Psoas muscle (tissue), 7 donors: ENCODE measurements at regions not wholly inside any gene's neighbourhood (a gene's known extent, or its start where the extent isn't known, plus 50 kb on each side); places are given as distances from the start of the nearest gene placed in this dataset.

Experiments
- ATAC-seq, 4 donors: fragments of 200-7000 bp; cut with Tn5 transposase; one replicate each; pipeline ENCODE4 v1.9.1; 2020; ENCODE audit warnings: moderate library complexity in 3 of 4, mild to moderate bottlenecking in 2 of 4
- DNase-seq, 2 donors: peaks; one replicate each; pipeline ENCODE4 v3.0.0-alpha.2; 2020
- H3K27ac ChIP-seq: fragments of 200-600 bp; one replicate; pipeline ENCODE4 v1.8.0; 2022
- H3K27me3 ChIP-seq, 3 donors: fragments of 200-600 bp in 1 of 3; one replicate each; pipeline versions ENCODE4 v1.6.1 to v1.8.0; 2013 to 2022; ENCODE audit warnings: low read length in 2 of 3, mild to moderate bottlenecking in 2 of 3, moderate library complexity in 1 of 3; ENCODE audit not compliant: insufficient read depth in 3 of 3
- H3K36me3 ChIP-seq, 2 donors: fragments of 200-600 bp in 1 of 2; one replicate each; pipeline versions ENCODE4 v1.6.1 to v1.8.0; 2013 to 2022; ENCODE audit warnings: low read depth in 1 of 2, mild to moderate bottlenecking in 1 of 2, moderate library complexity in 1 of 2; ENCODE audit not compliant: insufficient read depth in 1 of 2
- H3K4me1 ChIP-seq: fragments of 200-600 bp; one replicate; pipeline ENCODE4 v1.8.0; 2022
- H3K4me3 ChIP-seq: fragments of 200-600 bp; one replicate; pipeline ENCODE4 v1.8.0; 2022; ENCODE audit warnings: mild to moderate bottlenecking
- H3K9me3 ChIP-seq: fragments of 200-600 bp; one replicate; pipeline ENCODE4 v1.8.0; 2022
- WGBS, 3 donors: extraction: QIAGEN DNeasy Blood & Tissue Kit; methylation state at CpG; one replicate each; pipeline versions ENCODE4 v1.1.6 to v1.1.7; 2013; 5-methylcytosine and 5-hydroxymethylcytosine counted together
- intact Hi-C, 2 donors: fragments of 100-400 bp; cut with DNase I; formaldehyde crosslinking; loops; one replicate each; pipeline versions ENCODE4 v1.11.0 to v1.14.2; 2022
- TF ChIP-seq, protein P1 (sequence below): fragments of 200-600 bp; IDR thresholded peaks from one replicate; pipeline ENCODE4 v1.8.0; 2022; ENCODE audit warnings: antibody characterized with exemption
- donor health status: healthy with polysubstance abuse.
- donor health status: DM: no; HTN: no; CAD: no; lungs with moderate emphysema.
- donor health status: Bipolar disorder and iron deficiency.
- donor health status: healthy.
- donor health status: DM: yes; HTN: yes; CAD: no.
- donor health status: DM: no; HTN: no; CAD: no.
- donor health status: DM: yes; HTN: yes; CAD: no.

GRCh38 chr10:130378556-130379400, 242.6 kb downstream of the GLRX3 start:
- H3K4me1 ChIP-seq = no peaks in the 10 kb centered on the region
- no peak overlapping the region for H3K27ac ChIP-seq
- intact Hi-C loops = no loop called here
- ATAC-seq (no peak), DNase-seq (no peak)
- H3K4me3 ChIP-seq = no peak overlapping the region
- peaks cover 0 to 8% (median 6%) of the 10 kb centered on the region in 3 donors for H3K27me3 ChIP-seq
- H3K36me3 ChIP-seq = no peaks in the 10 kb centered on the region
- TF ChIP-seq, protein P1, sequence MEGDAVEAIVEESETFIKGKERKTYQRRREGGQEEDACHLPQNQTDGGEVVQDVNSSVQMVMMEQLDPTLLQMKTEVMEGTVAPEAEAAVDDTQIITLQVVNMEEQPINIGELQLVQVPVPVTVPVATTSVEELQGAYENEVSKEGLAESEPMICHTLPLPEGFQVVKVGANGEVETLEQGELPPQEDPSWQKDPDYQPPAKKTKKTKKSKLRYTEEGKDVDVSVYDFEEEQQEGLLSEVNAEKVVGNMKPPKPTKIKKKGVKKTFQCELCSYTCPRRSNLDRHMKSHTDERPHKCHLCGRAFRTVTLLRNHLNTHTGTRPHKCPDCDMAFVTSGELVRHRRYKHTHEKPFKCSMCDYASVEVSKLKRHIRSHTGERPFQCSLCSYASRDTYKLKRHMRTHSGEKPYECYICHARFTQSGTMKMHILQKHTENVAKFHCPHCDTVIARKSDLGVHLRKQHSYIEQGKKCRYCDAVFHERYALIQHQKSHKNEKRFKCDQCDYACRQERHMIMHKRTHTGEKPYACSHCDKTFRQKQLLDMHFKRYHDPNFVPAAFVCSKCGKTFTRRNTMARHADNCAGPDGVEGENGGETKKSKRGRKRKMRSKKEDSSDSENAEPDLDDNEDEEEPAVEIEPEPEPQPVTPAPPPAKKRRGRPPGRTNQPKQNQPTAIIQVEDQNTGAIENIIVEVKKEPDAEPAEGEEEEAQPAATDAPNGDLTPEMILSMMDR = no peak
- H3K9me3 ChIP-seq = peaks cover 3% of the 10 kb centered on the region
- 38 to 50% (median 42%) methylated on average over 15 of the region's 15 CpGs for WGBS, 3 donors

DNA sequence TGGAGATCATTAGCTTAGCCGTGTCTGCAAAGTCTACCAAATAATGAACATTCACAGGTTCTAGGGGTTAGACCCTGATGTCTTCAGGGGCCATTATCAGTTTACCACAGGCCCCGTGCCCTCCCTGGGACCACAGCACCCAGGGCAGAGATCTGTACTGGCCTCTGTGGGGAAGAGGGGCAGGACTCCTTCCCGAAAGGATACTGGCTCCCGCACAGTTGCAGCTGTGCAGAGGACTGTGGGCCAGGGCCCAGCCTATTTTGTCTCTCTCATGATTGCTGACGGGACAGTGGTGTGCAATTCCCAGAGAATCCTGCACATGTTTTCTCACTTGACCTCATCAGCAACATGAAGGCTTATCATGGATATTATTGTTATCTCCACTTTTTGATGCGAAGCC, 243.9 kb downstream of the GLRX3 start:
- DNase-seq (no peak), ATAC-seq (no peak)
- Histone ChIP-seq H3K4me1 (no peaks in the 10 kb centered on the region), H3K27ac (no peak overlapping the region), H3K9me3 (peaks cover 3% of the 10 kb centered on the region), H3K4me3 (no peak overlapping the region), H3K36me3 (no peaks in the 10 kb centered on the region), H3K27me3 (peaks cover 0 to 8% (median 6%) of the 10 kb centered on the region in 3 donors)
- intact Hi-C loops = no loop called here
- TF ChIP-seq, protein P1 = no peak
- WGBS, 3 donors = 35 to 60% (median 40%) methylated on average over 6 of the region's 6 CpGs

GRCh38 chr10:130382031-130382430, 245.8 kb downstream of the GLRX3 start:
- Histone ChIP-seq H3K9me3 (no peaks in the 10 kb centered on the region), H3K36me3 (no peaks in the 10 kb centered on the region), H3K27ac (no peak overlapping the region), H3K4me3 (no peak overlapping the region), H3K4me1 (no peaks in the 10 kb centered on the region), H3K27me3 (peaks cover 0 to 8% (median 6%) of the 10 kb centered on the region in 3 donors)
- no peak for DNase-seq
- ATAC-seq = no peak
- intact Hi-C loops = no loop called here
- TF ChIP-seq, protein P1 = no peak
- WGBS, 3 donors = 82 to 90% (median 89%) methylated on average over 7 of the region's 7 CpGs

DNA sequence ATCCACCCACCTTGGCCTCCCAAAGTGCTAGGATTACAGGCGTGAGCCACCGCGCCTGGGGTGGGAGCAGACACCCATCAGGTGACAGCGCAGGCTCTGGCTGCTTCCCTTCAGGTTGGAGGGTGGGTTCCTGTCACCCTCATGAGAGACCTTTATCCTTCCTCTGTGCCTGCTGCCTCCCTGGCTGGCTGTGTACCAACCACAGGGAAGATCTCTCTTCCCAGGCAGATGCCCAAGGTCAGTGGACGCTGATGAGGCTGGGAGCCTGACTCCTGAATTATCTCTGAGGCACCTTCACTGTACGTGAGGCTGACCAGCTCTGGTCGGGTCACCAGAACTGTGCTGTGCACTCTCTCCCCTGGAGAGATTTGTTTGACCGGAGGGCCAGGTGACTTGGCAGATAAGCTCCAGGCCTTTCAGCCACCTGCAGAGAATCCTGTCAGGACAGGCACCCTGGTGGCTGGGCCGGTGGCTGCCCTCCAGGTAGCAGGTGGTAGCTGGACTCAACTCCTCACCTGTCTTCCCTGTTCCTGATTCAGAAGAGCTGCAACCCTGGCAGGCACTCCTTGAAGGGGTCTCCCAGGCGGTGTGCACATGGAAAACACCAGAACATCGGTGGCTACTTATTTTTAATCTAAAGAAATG, 251.9 kb downstream of the GLRX3 start:
- intact Hi-C loops = no loop called here
- TF ChIP-seq, protein P1 = no peak
- Histone ChIP-seq H3K36me3 (no peaks in the 10 kb centered on the region), H3K4me3 (no peak overlapping the region), H3K4me1 (no peaks in the 10 kb centered on the region), H3K9me3 (no peaks in the 10 kb centered on the region), H3K27me3 (peaks cover 0 to 5% (median 0%) of the 10 kb centered on the region in 3 donors), H3K27ac (no peak overlapping the region)
- 74 to 87% (median 77%) methylated on average over 11 of the region's 11 CpGs for WGBS, 3 donors
- ATAC-seq (no peak), DNase-seq (no peak)
